SU-DHL-6 (cell line): ENCODE measurements at regions not wholly inside any gene's neighbourhood (a gene's known extent, or its start where the extent isn't known, plus 50 kb on each side); places are given as distances from the start of the nearest gene placed in this dataset.

ENCODE experiments used
- EZH2phosphoT487 ChIP-seq: fragments of 200-600 bp; sonication (generic), shearing (Covaris generic); conservative IDR thresholded peaks from 2 replicates; pipeline ENCODE4 v1.6.1; 2018; ENCODE audit warnings: mild to moderate bottlenecking, antibody characterized with exemption, low read length, moderate library complexity, mixed read lengths
- TF ChIP-seq, protein P1 (sequence below): fragments of 200-600 bp; sonication (generic); IDR thresholded peaks from one replicate; pipeline ENCODE4 v1.5.1; 2017; ENCODE audit warnings: antibody characterized with exemption, mild to moderate bottlenecking, low read length, moderate library complexity; ENCODE audit not compliant: insufficient read depth, poor library complexity, severe bottlenecking

DNA sequence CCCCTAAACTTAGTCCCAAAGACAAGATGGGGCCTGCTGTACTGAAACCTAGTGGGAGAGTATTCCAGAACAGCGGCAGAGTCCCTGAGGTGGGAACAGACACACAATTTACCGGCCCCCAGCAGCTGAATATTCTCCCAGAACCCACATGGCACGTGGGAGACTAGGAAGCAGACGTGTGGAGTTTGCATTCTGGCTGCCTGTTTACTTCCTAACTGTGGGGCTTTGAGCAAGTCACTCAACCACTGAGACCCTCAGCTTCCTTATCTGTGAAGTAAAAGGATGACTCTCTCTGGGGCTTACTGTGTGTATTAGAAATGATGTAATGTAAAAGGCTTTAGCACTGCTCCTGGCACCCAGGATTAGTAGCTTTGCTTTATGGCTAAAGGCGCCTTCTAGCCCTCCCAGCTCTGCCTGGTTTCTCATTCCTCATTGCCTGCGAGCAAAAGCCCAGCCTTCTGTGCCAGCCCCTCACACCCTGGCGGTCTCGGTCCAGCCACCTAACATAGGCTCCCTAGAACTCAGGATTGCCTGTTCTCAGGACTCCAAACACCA is 353.1 kb downstream of the CDC5L start:
- TF ChIP-seq, protein P1, sequence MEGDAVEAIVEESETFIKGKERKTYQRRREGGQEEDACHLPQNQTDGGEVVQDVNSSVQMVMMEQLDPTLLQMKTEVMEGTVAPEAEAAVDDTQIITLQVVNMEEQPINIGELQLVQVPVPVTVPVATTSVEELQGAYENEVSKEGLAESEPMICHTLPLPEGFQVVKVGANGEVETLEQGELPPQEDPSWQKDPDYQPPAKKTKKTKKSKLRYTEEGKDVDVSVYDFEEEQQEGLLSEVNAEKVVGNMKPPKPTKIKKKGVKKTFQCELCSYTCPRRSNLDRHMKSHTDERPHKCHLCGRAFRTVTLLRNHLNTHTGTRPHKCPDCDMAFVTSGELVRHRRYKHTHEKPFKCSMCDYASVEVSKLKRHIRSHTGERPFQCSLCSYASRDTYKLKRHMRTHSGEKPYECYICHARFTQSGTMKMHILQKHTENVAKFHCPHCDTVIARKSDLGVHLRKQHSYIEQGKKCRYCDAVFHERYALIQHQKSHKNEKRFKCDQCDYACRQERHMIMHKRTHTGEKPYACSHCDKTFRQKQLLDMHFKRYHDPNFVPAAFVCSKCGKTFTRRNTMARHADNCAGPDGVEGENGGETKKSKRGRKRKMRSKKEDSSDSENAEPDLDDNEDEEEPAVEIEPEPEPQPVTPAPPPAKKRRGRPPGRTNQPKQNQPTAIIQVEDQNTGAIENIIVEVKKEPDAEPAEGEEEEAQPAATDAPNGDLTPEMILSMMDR = no peak
- no peak for TF ChIP-seq EZH2phosphoT487
